Spinal cord (tissue), 9 donors: ENCODE measurements at regions not wholly inside any gene's neighbourhood (a gene's known extent, or its start where the extent isn't known, plus 50 kb on each side); places are given as distances from the start of the nearest gene placed in this dataset.
"Not testable (repeated sequence)": the region's sequence is repeated elsewhere in the genome, so short reads cannot be mapped to it uniquely, and the experiment has no call there.

Experiments used
- DNase-seq, 6 donors: peaks; one replicate each; pipeline versions ENCODE4 v3.0.0 to v3.0.0-alpha.2; 2013 to 2015; ENCODE audit warnings: low spot score in 6 of 6, low read depth in 4 of 6
- H3K27ac ChIP-seq: one replicate; pipeline ENCODE4 v1.5.1; 2013; ENCODE audit warnings: low read depth, low read length, control low read depth
- H3K27me3 ChIP-seq: one replicate; pipeline ENCODE4 v1.6.1; 2013; ENCODE audit warnings: low read length; ENCODE audit not compliant: control insufficient read depth, insufficient read depth
- H3K36me3 ChIP-seq: one replicate; pipeline ENCODE4 v1.6.1; 2013; ENCODE audit warnings: low read length; ENCODE audit not compliant: control insufficient read depth, insufficient read depth
- H3K4me1 ChIP-seq: one replicate; pipeline ENCODE4 v1.6.1; 2013; ENCODE audit warnings: low read length; ENCODE audit not compliant: control insufficient read depth, insufficient read depth
- H3K4me3 ChIP-seq: one replicate; pipeline ENCODE4 v1.5.1; 2013; ENCODE audit warnings: low read depth, low read length, control low read depth
- H3K9me3 ChIP-seq: one replicate; pipeline ENCODE4 v1.6.1; 2013; ENCODE audit warnings: low read length; ENCODE audit not compliant: control insufficient read depth, insufficient read depth
- WGBS: methylation state at CpG from one replicate; pipeline ENCODE4 v1.1.5; 2013; ENCODE audit warnings: missing lambda C conversion rate; ENCODE audit not compliant: insufficient coverage; 5-methylcytosine and 5-hydroxymethylcytosine counted together
- donor health status: healthy.

DNA sequence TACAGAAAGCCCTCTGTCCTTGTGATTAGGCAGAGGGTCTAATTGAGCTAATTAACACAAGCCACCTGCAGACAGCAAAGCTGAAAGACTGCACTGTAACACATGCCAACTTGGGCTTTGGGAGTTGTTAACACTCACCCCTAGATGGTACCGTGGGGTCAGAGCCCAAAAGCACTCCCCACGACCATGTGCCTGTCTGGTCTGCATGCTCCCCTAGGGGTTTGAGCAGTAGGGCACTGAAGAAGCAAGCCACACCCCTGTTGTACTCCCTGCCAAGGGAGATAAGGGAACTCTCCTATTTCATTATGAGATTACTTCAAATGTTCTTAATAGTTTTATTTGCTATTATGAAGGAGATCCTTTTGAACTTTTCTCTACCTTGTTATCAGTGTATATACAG is 560.1 kb upstream of the FSHR start:
- H3K9me3 ChIP-seq, result no peaks in the 10 kb centered on the region
- no peak overlapping the region for H3K27ac ChIP-seq
- 50% methylated on average over 2 of the region's 2 CpGs for WGBS
- no peak for DNase-seq
- H3K36me3 ChIP-seq, result no peaks in the 10 kb centered on the region
- no peaks in the 10 kb centered on the region for H3K27me3 ChIP-seq
- no peak overlapping the region for H3K4me3 ChIP-seq
- no peaks in the 10 kb centered on the region for H3K4me1 ChIP-seq

DNA sequence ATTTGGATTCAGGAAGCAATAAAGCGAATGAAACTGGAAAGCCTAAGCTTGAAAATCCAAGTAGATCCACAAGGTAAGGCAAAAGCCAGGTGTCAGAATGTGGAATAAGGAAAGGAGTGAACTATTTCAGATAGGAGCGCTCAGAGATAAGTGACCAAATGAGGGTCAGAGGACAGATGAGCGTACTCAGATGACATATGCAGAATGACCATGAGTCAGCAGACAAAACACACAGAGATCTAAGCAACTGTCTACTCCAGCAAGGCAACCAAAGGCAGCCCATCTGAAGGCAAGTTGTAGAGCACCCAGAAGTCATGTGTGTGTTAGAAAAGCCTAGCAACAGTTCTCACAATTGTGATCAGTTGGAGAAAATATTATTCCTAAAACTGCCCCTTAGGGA is 548.4 kb upstream of the FSHR start:
- DNase-seq, result no peak
- WGBS, result 100% methylated on average over 2 of the region's 3 CpGs
- no peak overlapping the region for H3K4me3 ChIP-seq
- no peak overlapping the region for H3K27ac ChIP-seq
- no peaks in the 10 kb centered on the region for H3K36me3 ChIP-seq
- H3K9me3 ChIP-seq, result no peaks in the 10 kb centered on the region
- H3K27me3 ChIP-seq, result no peaks in the 10 kb centered on the region
- no peaks in the 10 kb centered on the region for H3K4me1 ChIP-seq

- H3K4me1 ChIP-seq, result no peaks in the 10 kb centered on the region
- no peaks in the 10 kb centered on the region for H3K27me3 ChIP-seq
- no peaks in the 10 kb centered on the region for H3K9me3 ChIP-seq
- DNase-seq, result no peak
- no peak overlapping the region for H3K27ac ChIP-seq
- H3K4me3 ChIP-seq, result no peak overlapping the region
- H3K36me3 ChIP-seq, result no peaks in the 10 kb centered on the region
Measured at GRCh38 chr2:49693961-49694360, 539.6 kb upstream of the FSHR start.

DNA sequence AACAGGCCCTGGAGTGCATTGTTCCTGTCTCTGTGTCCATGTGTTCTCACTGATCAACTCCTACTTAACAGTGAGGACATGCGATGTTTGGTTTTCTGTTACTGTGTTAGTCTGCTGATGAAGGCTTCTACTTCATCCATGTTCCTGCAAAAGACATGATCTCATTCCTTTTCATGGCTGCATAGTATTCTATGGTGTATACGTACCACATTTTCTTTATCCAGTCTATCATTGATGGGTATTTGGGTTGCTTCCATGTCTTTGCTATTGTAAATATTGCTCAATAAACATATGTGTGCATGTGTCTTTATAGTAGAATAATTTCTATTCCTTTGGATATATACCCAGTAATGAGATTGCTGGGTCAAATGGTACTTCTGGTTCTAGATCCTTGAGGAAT is 537.7 kb upstream of the FSHR start:
- WGBS, result no CpG with 5 or more reads among the region's 2 CpGs
- H3K36me3 ChIP-seq, DNase-seq, H3K9me3 ChIP-seq, H3K27me3 ChIP-seq, H3K4me3 ChIP-seq, H3K4me1 ChIP-seq, H3K27ac ChIP-seq: not testable (repeated sequence)

- Histone ChIP-seq H3K27ac (no peak overlapping the region), H3K4me1 (no peaks in the 10 kb centered on the region), H3K36me3 (no peaks in the 10 kb centered on the region), H3K4me3 (no peak overlapping the region), H3K27me3 (no peaks in the 10 kb centered on the region), H3K9me3 (no peaks in the 10 kb centered on the region)
- peak in 5 of 6 donors; percentile 21 to 88 (median 33) for DNase-seq
- no CpG with 5 or more reads among the region's 1 CpG for WGBS
Measured at GRCh38 chr2:49687918-49688317, 533.6 kb upstream of the FSHR start.

- 91% methylated on average over 1 of the region's 2 CpGs for WGBS
- no peak for DNase-seq
- Histone ChIP-seq H3K27me3 (no peaks in the 10 kb centered on the region), H3K4me1 (no peaks in the 10 kb centered on the region), H3K27ac (no peak overlapping the region), H3K36me3 (no peaks in the 10 kb centered on the region), H3K4me3 (no peak overlapping the region), H3K9me3 (no peaks in the 10 kb centered on the region)
Measured at GRCh38 chr2:49686897-49687442, 532.7 kb upstream of the FSHR start.

GRCh38 chr2:49686291-49686690 is 532.0 kb upstream of the FSHR start:
- Histone ChIP-seq H3K36me3 (no peaks in the 10 kb centered on the region), H3K27me3 (no peaks in the 10 kb centered on the region), H3K4me1 (no peaks in the 10 kb centered on the region), H3K9me3 (no peaks in the 10 kb centered on the region), H3K4me3 (no peak overlapping the region), H3K27ac (no peak overlapping the region)
- no peak for DNase-seq
- WGBS, result no CpG with 5 or more reads among the region's 2 CpGs

GRCh38 chr2:49677227-49677626 is 522.9 kb upstream of the FSHR start:
- H3K9me3 ChIP-seq, result no peaks in the 10 kb centered on the region
- no peaks in the 10 kb centered on the region for H3K27me3 ChIP-seq
- no peaks in the 10 kb centered on the region for H3K36me3 ChIP-seq
- H3K4me1 ChIP-seq, result no peaks in the 10 kb centered on the region
- WGBS, result 71% methylated on average over 1 of the region's 1 CpG
- no peak overlapping the region for H3K4me3 ChIP-seq
- H3K27ac ChIP-seq, result no peak overlapping the region
- DNase-seq, result no peak

GRCh38 chr2:49664827-49665226 is 510.5 kb upstream of the FSHR start:
- DNase-seq, result no peak
- Histone ChIP-seq H3K36me3 (no peaks in the 10 kb centered on the region), H3K4me3 (no peak overlapping the region), H3K9me3 (peaks cover 1% of the 10 kb centered on the region), H3K27ac (no peak overlapping the region), H3K4me1 (no peaks in the 10 kb centered on the region), H3K27me3 (no peaks in the 10 kb centered on the region)
- 83% methylated on average over 3 of the region's 4 CpGs for WGBS

GRCh38 chr2:49661809-49662208 is 507.5 kb upstream of the FSHR start:
- Histone ChIP-seq H3K9me3 (no peaks in the 10 kb centered on the region), H3K36me3 (no peaks in the 10 kb centered on the region), H3K4me3 (no peak overlapping the region), H3K4me1 (no peaks in the 10 kb centered on the region), H3K27ac (no peak overlapping the region), H3K27me3 (no peaks in the 10 kb centered on the region)
- WGBS, result no CpG with 5 or more reads among the region's 1 CpG
- DNase-seq, result no peak
